ENCODE measurements at regions not wholly inside any gene's neighbourhood (a gene's known extent, or its start where the extent isn't known, plus 50 kb on each side); places are given as distances from the start of the nearest gene placed in this dataset.

GRCh38 chr13:105612541-105612940 is 922.9 kb downstream of the EFNB2 start:
- TF ChIP-seq ZNF302 (tag by site-specific recombination; IDR thresholded peaks at IDR 0.05; ENCODE audit: low read depth), result no peak
- TF ChIP-seq ZXDB (tag by site-specific recombination; IDR thresholded peaks at IDR 0.05), result no peak
- no peak for TF ChIP-seq CTCF (tag by site-specific recombination; IDR thresholded peaks at IDR 0.05)
- no peak for TF ChIP-seq ZBTB10 (tag by site-specific recombination; IDR thresholded peaks at IDR 0.05)
